Fibroblast of skin of right quadriceps (primary cell): ENCODE measurements at regions not wholly inside any gene's neighbourhood (a gene's known extent, or its start where the extent isn't known, plus 50 kb on each side); places are given as distances from the start of the nearest gene placed in this dataset.
A peak's percentile ranks its signal among the peaks of the same experiment; 100 is the strongest.

Experiments used
- DNase-seq: peaks from one replicate; pipeline ENCODE4 v3.0.0-alpha.2; 2013

DNA sequence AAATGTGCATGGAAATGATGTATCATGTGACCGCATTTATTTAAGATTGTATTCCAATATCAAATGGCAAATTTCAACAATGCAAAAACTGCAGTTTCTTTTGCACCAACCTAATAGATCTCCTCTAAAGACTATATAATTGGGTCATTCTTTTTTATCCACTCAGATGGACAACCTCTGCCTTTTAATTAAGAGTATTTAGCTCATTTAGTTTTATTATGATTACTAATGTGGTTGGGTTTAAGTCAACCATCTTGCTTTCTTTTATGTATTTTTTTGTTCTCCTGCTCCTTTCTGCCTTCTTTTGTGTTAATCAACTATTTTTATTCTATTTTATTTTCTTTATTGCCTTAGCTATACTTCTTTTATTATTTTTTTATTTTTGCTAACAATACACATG is 468.5 kb upstream of the MKI67 start:
- DNase-seq, result no peak

DNA sequence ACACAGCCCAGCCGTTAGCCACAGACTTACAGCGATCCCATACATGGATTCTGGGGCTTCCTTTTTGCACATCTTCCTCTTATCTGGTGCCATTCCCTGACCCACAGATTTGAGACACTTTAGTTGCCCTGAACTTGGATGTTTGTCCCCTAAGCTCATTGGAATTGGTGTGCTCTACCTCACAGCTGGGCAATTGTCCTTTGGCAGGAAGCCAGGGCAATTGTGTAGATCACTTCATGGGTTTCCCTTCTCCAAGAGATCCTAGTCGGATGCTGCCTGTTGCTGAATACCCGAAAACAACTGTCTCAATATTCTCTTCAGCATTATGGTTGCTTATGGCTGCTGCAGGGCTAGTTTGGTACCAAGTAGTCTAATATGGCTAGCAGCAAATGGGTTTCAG is 470.7 kb upstream of the MKI67 start:
- no peak for DNase-seq

DNA sequence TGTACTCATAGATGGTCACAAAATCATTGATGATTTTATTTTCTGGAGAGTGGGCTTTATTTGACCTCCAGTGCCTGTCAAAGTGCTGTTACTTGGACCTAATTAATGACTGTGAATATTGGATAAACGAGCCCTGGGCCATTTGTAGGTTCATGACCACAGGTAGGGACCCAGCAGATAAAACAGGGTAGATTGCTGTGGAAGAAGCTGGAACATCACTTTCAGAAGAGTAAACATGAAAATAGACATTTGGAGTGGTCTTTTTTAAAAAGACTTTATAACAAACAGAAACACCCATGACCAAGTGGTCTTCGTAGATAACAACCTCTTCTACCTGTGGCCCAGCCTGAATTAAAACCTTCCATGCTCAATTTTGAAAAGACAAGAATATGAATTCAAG is 472.8 kb upstream of the MKI67 start:
- no peak for DNase-seq

DNA sequence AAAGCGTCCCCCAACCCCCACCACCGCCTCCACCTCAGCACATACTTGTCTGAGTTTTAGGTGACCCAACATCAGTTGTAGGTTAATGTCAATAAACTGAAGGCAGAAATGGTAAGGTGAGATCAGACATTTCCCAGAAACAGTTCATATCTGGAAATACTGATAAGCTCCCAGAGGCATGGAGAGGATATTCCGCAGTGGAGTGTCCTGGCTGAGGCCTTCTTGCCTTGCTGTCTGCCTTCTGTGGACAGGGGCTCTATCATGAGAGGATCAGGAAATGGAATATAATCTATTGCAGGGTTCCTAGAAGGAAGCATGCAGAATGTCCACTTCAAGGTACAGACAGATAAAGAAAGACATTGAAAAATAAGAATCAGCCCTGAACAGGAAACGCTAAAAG is 473.3 kb upstream of the MKI67 start:
- DNase-seq, result no peak

DNA sequence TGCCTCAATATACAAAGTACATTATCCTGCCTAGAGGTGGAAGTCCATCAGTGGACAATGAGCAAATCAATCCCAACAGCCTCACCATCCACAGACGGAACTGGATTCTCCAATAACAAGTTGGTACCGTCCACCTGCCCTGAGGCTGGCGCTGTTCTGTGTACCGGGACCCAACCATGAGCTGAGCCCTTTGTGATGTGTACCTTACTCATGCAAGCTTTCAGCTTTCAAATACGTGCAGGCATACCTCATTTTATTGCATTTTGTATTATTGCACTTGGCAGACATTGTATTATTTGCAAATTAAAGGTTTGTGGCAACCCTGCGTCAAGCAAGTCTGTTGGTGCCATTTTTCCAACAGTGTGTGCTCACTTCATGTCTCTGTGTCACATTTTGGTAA is 476.0 kb upstream of the MKI67 start:
- DNase-seq, result no peak

DNA sequence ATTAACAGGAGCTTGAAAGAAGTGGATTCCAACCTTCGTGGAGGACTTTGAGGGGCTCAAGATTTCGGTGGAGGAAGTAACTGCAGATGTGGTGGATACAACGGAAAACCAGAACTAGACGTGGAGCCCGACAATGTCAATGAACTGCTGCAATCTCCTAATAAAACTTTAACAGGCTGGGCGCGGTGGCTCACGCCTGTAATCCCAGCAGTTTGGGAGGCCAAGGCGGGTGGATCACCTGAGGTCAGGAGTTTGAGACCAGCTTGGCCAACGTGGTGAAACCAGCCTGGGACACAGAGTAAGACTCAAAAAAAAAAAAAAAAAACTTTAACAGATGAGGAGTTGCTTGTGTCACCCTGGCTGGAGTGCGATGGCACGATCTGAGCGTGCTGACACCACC is 477.8 kb upstream of the MKI67 start:
- DNase-seq, result no peak

DNA sequence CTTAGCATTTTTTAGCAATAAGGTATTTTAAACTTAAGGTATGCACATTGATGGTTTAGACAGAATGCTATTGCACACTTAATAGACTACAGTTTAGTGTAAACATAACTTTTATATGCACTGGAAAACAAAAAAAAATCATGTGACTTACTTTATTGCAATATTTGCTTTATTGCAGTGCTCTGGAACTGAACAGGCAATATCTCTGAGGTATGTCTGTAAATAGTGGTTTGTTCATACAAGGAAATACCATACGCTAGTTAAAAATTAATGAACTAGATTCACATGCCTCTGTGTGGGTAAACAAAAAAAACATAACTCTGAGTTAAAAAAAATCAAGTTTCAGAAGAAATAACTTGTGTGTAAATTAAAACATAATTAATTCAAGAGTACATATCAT is 479.0 kb upstream of the MKI67 start:
- DNase-seq, result no peak

DNA sequence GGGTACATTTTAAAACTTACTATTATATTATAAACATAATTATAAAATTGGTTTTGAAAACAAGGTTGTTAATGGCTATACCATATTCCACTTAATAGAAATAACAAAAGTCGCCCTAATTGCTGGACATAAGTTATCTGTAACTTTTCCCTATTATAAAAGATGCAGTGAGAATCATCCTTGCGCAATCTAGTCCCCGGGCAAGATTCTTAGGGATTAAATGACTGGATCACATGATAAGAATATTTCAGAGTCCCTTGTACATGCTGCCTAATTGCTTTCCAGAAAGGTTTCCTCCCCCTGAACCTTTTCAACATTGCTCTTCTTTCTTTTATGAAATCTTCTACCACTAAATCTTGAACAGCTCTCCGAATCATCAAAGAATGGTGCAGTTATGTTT is 479.8 kb upstream of the MKI67 start:
- no peak for DNase-seq

DNA sequence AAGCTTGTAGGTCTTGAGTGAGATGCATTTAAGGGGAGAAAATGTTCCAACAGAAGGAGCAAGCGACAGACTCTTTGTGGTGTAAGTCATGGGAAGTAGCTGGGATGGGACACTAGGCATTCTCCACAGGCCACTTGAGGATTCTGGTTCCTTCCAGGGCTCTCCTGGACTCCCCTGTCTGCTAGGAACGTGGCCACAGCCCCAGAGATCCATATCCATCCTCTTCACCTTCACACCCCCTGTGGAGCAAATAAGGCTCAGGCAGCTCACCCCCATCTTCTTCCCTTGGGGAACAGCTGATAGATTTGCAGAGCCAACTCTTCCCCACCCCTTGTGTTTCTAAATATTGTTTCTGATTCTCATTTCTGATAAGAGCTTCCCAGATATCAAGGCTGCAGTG is 482.6 kb upstream of the MKI67 start:
- DNase-seq, result no peak

DNA sequence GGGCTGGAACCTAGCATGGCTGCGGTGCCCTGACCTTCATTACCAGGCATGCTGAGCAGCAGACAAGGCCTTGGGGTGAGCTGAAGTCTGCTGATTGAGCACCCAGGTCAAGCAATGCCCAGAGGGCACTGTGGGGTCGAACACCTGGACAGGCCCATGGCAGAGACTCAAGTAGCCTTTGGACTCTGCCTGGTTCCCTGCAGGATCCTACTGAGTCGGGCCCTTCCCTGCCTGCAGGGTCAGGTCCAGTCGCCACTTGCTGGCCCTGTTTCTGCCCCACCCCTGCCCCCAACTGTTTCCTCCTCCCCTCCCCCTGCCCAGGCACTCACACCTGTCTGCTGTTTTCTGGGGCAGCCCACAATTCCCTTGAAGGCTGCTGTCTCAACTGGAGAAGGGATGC is 483.2 kb upstream of the MKI67 start:
- no peak for DNase-seq

DNA sequence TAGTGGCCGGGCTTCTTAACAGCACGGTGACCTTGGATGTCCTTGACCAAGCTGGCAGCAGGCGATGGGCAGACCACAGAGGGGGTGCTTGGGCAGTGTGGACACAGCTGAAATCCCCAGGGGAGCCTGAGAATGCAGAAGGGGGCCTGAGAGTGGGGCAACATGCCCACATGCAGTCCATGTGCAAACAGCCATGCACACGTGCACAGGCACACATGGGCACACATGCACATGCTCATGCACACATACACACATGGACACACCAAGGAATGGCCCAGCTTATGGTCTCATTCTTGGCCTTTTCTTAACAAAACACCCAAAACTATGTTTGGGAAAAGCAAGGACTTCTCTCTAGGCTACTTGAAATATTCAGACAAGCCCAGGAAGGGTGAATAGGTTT is 483.9 kb upstream of the MKI67 start:
- no peak for DNase-seq

DNA sequence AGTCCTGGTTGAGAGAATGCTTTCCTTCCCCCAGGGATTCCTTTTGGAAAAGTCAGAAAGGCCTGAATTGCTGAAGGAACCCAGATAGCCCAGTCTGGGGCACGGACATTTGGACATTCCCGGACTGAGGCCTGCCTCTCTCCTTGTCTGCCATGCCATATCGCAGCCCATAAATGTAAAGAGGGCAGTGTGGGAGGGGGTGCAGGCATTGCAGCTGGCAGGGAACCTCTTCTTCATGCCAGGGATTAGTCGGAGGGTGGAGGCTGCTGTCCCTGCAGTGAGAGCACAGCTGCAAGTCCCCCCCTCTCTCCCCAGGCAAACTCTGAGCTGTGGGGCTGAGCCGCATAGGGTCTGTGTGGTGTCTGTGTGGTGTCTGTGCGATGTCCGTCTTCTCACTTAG is 486.0 kb upstream of the MKI67 start:
- DNase-seq, result no peak

DNA sequence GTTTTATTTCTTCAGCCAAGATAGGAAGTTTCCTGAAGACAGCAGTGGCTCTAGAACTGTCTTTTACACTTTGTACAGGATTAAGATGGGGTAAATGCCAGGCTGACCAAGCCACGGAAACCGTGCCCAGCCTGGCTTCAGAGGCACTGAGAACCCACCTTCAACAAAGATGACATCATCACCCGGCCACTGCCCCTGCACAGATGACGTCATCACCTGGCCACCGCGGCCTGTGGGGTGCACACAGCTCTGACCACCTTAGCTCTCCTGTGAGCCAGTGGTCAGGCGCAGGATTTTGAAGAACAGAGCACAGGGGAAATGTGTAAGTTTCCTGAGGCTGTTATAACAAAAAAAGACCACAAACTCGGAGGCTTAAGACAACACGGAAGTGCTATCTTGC is 486.4 kb upstream of the MKI67 start:
- no peak for DNase-seq

DNA sequence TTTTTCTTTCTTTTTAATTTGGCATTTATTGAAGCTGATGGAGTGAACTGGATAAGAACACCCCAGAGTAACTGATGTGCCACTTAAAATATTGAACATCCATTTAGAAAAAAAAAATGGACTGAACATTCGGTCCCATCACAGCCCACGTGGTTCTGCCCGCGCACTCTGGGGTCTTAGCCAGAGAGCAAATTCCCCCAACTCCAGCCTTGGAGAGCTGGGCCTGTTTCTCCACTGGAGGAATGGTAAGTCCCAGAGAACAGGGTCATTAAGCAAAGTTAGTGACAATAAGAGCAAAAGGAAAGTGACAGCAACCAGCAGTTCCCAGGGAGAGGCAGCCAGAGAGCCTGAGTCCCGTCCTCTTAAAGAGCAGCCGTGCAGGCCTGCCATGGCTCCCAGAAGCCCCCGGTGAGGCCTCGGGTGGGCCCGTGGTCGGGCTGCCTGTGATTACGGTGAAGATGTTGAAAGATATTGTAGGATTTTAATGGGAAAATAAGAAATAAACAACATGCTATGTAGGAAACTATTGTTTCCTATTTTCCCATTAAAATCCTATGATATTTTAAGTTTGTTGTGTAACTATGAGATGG is 487.9 kb upstream of the MKI67 start:
- DNase-seq, result no peak

DNA sequence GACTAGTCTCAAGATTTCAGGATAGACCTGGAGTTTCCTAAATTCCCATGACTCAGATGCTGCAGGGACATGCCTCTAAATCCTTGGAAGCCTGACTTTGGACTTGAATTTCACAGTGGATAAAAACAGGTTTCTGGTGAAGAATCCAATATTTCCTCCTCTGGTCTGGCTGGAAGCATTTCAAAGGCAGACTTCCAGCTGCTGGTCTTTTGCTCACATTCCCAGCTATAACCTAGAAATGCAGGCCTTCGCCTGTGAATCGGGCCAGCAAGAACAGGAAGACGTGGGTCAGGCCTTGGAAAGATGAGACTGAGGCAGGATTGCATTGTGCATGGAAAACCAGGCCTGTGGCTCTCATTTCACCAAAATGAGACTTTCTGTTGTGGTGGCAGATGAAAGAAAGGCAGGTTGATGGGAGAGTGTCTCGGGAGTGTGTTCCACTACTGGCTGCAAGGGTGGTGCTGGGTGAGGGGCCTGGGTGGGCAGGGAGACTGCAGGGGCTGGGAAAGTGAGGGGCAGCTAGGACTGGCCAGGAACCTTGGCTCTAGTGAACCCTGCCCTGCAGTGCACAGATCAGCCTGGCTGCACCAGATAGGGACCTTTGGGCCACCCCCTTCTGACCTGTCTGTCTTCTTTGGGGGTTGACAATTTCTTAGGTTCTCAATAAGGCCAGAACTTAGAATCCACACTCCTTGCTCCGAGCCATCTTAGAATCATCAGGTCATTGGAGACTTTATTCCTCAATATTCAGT is 488.8 kb upstream of the MKI67 start:
- DNase-seq, result no peak

DNA sequence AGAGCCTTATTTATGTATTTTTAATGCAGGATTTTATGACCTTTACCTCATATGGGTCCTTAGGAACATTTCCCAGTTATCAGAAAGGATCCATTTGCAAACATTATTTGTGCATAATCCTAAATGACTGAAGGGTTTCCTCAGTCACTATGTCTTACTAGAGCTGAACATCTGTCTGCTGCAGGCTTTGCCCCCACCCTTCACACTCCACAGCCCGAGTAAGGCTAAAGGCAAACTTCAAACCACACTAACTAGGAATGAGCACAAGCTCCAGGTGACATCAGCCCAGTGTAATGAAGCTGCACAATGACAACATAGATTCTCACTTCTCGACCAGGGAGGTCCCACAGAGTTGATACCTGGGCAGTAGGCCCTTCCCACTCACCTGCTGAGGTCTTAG is 491.3 kb upstream of the MKI67 start:
- DNase-seq, result no peak

DNA sequence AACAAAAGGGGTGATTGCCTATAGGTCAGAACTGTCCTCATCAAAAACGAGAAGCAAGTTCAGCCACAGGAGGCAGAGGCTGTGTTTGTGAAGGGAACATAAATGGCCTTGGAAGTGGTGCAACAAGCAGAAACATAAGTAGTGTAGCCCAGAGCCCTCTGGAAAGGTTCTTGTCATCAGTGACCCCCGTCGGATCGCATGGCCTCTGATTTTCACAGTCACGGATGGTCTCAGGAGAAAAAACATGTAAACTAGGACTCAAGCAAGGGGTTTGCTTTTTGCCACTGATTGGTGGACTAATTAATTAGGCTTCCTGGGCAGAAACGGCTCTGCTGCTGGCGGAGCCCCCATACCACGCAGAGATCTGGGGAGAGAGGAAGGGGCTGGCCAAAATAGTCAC is 496.5 kb upstream of the MKI67 start:
- DNase-seq, result no peak

DNA sequence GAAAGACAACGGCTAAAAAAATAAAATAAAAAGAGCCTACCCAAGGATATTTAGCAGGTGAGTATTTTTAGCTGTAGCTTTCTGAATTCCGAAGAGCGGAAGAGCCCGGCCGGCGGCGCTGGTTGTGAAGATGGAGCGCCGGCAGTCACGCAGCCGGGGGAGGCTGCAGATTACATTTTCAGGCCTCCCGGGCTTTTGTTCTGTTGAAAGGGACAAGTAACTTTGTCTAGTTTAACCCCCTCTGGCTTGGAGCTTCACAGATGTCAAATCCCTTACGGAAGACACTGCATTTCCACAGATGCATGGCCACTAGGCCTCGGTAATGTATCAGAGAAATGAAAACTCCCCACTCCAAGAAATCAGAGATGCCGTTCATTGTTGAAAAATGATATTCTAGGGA is 497.6 kb upstream of the MKI67 start:
- no peak for DNase-seq

DNA sequence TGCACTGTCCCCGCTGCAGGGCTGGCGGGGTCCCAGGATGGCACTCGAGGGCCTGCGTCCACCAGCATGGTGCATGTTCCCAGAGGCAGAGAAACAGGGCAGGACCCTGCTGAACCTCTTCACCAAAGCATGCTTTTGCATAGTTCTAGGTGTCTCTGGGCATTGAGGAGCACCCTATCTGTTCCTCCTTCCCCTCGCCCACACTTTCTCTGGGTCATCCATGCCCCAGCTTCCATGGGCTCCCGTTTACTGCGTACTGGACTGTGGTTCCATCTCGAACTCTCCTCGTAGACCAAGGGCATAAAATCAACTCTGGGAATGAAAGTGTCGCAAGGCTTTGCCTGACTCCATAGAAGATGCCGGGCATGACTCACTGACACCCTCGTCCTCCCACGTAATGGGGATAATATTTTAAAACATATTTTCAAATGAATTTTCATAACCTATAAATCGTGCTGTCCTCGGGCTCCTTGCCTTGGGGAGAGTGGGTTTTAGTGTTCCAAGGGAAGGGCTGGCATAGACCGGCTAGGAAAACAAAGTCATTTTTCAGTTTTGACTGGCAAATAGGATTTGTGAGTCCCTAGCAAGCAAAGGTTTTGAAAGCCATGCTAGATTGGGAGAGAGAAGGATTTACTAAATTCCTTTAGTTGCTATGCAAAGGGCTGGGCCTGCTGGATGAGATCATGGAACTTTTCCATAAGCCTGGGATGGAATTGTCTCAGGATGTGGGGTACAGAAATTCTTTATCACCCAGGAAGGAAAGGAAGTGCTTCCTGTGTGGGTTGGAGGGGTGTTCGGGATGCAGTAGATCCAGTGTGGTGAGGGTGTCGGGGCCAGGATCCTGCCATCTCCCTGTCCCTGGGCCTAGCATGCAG is 498.7 kb upstream of the MKI67 start:
- DNase-seq, result peak; percentile 41

DNA sequence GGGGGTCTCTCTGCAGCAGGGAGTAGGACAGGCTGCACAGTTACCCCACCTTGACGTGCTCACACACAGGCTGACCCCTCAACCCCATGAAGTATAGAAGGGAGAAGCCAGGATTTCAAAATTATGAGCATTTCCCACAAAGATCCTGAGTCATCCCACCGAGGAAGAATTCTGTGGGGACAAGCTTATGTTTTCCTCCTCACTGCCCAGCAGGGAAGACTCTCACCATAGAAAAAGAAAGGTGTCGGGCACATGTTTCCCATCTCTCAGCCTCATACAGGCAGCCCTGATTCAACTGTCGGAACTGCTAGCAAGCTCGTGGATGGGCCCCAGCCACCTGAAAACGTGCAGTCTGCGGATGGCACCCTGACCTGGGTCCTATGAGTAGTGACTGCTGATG is 499.7 kb upstream of the MKI67 start:
- peak; percentile 50 for DNase-seq

DNA sequence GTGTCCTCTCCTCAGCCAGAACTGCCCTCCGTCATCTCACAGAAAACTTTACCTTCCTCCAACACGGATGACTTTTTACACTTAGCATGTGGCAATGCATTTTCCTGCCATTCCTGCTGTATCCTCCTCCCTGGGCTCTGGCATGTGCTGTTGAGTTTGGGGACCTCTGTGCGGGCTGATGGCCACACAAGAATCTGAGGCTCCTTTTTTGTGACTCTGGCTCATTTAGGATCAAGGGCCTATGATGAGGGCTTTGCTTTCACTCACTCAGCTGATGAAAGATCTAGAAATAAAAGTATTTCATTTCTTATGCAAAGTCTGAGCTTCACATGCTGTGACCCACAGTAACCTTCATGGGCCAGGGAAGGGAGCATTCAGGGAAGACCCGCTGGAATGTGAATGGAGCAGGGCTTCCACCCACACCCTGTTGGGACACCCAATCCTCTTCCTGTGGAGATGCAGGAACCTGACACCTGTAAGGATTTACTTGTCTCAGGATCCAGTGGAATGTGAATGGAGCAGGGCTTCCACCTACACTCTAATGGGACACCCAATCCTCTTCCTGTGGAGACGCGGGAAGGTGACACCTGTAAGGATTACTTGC is 500.3 kb upstream of the MKI67 start:
- DNase-seq, result peak; percentile 24

DNA sequence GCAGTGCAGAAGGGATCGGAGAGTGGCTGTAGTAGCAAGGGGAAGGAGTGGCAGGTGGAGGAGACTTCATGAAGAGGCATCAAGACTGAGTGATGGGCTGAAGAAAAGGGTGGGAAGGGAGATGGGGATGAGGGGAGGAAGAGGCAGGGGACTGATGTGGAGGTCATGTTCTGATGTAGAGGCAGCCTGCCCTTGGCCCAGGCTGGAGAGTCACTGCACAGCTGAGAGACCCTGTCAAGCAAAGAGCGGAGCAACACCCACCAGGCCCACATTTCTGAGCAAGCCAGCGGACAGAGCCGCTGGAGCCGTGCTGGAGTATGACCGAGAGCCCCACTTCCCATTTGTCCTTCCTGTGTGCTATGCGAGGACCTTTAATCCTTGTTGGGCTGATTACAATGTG is 501.6 kb upstream of the MKI67 start:
- DNase-seq, result no peak

DNA sequence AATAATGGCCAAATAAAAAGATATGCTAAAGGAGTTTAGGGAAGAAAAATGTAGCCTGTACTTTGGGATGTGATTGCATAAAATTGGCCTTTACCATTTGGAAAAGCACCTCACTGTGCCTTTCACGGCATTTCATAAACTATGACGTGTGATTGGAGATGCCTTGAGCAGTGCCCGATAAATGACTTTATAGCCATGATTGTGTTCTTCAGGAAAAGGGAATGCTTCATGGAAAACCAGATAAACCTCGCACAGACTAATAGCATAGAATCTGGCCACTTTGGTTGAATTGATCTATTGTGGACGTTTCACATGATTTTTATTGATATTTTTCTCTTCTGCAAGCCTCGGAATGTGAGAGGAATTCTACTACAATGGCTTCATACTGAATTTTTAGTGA is 502.0 kb upstream of the MKI67 start:
- no peak for DNase-seq
